ENCODE measurements at regions not wholly inside any gene's neighbourhood (a gene's known extent, or its start where the extent isn't known, plus 50 kb on each side); places are given as distances from the start of the nearest gene placed in this dataset.
"Not testable (repeated sequence)": the region's sequence is repeated elsewhere in the genome, so short reads cannot be mapped to it uniquely, and the experiment has no call there.

DNA sequence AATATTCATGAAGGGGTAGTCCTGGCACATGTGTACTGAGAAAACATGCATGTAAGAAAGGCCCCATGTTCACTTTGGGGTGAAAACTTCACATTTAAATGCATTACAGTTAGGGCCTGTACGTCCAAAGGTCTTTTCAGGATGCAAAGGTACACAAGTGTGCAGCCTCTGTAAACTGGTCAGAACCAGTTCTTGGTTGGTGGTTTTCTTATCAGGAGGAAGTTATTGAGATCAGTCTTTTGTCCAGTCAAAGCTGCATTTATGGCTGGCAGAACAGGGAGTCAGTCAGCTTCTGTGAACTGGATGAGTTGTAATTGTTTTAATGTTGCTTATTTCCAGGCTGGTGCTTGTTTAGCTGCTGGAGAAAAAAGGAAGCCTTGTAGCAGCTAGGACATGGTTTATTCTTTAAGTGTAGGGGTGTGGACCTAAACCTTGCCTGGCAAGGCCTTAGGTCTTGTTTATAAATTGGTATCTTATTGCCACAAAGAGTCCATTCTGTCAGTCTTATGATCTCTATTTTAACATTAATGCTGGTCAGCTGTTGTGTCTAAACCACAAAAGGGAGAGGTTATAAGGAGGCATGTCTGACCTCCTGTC is 1906.6 kb upstream of the TENM3 start:
- H3K27me3 ChIP-seq (ENCODE audit: control insufficient read depth, insufficient read depth, low read length): no peaks in the 10 kb centered on the region
- H3K4me3 ChIP-seq (ENCODE audit: low read length): no peak overlapping the region
- H3K9ac ChIP-seq (ENCODE audit: low read length): no peak overlapping the region

DNA sequence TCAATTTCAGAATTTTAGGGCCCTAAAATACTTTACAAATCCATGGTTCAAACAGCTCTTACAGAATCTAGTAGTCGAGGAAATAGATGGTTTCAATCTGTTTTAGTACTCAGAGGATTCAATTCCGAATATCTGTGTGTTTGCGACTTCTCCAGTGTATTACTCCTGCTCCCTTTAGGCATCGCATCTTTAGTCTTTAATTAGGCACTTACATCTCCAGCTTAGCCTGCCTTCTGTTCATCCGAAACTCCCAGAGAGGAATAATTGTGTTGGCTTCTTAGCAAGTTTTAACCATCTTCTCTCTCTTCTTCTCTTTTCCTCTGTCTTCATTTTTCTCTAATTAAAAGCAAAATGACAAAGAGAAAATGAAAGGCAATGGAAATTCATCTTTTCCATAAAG is 1901.3 kb upstream of the TENM3 start:
- Histone ChIP-seq H3K27ac (ENCODE audit: low read depth, low read length) (no peak overlapping the region), H3K27me3 (ENCODE audit: control insufficient read depth, insufficient read depth, low read length) (no peaks in the 10 kb centered on the region), H3K4me3 (ENCODE audit: low read length) (no peak overlapping the region), H3K36me3 (ENCODE audit: control insufficient read depth, insufficient read depth, low read length) (no peaks in the 10 kb centered on the region), H3K9ac (ENCODE audit: low read length) (no peak overlapping the region), H3K4me1 (ENCODE audit: control insufficient read depth, insufficient read depth, low read length) (no peaks in the 10 kb centered on the region)

More for the DNA sequence above, 1906.6 kb upstream of the TENM3 start:
- Histone ChIP-seq H3K36me3 (ENCODE audit: control insufficient read depth, insufficient read depth, low read length) (no peaks in the 10 kb centered on the region), H3K4me1 (ENCODE audit: control insufficient read depth, insufficient read depth, low read length) (no peaks in the 10 kb centered on the region), H3K27ac (ENCODE audit: low read depth, low read length) (no peak overlapping the region)

DNA sequence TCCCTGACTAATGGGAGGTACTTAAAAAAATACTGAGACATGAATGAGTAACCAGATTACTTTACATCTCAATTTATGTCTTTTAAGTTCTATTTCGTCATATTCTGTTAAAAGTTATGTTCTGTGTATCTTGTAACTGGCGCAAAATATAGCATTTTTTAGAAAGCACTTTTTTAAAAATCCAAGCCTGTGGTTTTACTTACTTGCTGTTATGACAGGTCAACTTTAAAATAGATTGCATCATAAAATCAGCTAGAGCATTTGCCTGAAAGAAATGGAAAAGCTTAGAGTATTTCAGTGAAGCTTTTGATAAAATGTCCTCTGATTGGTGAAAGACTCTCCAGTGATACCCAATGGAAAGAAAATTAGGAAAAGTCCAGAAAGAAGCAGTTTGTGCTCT is 1892.3 kb upstream of the TENM3 start:
- Histone ChIP-seq H3K4me1 (ENCODE audit: control insufficient read depth, insufficient read depth, low read length) (no peaks in the 10 kb centered on the region), H3K27ac (ENCODE audit: low read depth, low read length) (no peak overlapping the region), H3K4me3 (ENCODE audit: low read length) (no peak overlapping the region), H3K9ac (ENCODE audit: low read length) (no peak overlapping the region), H3K36me3 (ENCODE audit: control insufficient read depth, insufficient read depth, low read length) (no peaks in the 10 kb centered on the region), H3K27me3 (ENCODE audit: control insufficient read depth, insufficient read depth, low read length) (no peaks in the 10 kb centered on the region)

DNA sequence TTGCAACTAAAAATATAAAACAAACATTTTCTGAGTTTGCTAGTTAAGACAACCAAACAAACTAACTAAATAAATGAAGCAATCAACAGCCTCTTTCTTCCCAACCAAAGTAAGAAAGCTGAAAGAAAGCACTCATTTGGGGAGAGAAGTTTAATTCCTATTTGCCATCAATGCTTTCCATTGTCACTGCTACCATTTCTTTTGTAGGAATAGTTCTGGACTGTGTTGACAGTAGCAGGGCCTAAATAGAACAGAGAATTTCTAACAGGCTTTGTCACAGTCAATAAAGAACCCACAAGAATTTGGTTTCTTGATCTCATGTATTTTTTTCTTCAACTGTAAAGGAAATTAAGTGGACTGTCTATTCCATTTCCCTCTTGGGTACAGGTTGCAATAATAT is 1886.4 kb upstream of the TENM3 start:
- Histone ChIP-seq H3K4me3 (ENCODE audit: low read length) (no peak overlapping the region), H3K9ac (ENCODE audit: low read length) (no peak overlapping the region), H3K27ac (ENCODE audit: low read depth, low read length) (no peak overlapping the region), H3K36me3 (ENCODE audit: control insufficient read depth, insufficient read depth, low read length) (no peaks in the 10 kb centered on the region), H3K27me3 (ENCODE audit: control insufficient read depth, insufficient read depth, low read length) (no peaks in the 10 kb centered on the region), H3K4me1 (ENCODE audit: control insufficient read depth, insufficient read depth, low read length) (no peaks in the 10 kb centered on the region)

DNA sequence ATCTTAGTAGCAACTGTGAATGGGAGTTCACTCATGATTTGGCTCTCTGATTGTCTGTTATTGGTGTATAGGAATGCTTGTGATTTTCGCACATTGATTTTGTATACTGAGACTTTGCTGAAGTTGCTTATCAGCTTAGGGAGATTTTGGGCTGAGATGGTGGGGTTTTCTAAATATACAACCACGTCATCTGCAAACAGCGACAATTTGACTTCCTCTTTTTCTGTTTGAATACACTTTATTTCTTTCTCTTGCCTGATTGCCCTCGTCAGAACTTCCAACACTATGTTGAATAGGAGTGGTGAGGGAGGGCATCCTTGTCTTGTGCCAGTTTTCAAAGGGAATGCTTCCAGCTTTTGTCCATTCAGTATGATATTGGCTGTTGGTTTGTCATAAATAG is 1883.1 kb upstream of the TENM3 start:
- H3K4me1 ChIP-seq (ENCODE audit: control insufficient read depth, insufficient read depth, low read length); H3K27ac ChIP-seq (ENCODE audit: low read depth, low read length); H3K36me3 ChIP-seq (ENCODE audit: control insufficient read depth, insufficient read depth, low read length); H3K4me3 ChIP-seq (ENCODE audit: low read length); H3K27me3 ChIP-seq (ENCODE audit: control insufficient read depth, insufficient read depth, low read length); H3K9ac ChIP-seq (ENCODE audit: low read length): not testable (repeated sequence)

DNA sequence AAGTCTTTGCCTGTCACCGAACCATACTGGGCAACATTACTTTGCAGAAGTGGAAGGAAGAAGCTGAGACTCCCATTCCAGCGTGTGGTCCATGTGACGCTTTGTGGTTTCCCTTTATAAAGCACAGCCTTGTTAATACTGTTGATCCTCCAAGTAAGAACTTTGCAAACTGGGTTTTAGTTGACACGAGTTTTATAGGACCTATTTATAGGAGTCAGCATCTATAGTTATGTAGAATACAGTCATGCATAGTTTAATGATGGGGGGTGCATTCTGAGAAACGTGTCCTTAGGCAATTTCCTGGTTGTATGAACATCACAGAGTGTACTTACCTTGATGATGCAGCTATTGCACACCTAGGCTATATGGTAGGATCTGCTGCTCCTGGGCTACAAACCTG is 1879.4 kb upstream of the TENM3 start:
- no peaks in the 10 kb centered on the region for H3K4me1 ChIP-seq (ENCODE audit: control insufficient read depth, insufficient read depth, low read length)
- no peaks in the 10 kb centered on the region for H3K36me3 ChIP-seq (ENCODE audit: control insufficient read depth, insufficient read depth, low read length)

DNA sequence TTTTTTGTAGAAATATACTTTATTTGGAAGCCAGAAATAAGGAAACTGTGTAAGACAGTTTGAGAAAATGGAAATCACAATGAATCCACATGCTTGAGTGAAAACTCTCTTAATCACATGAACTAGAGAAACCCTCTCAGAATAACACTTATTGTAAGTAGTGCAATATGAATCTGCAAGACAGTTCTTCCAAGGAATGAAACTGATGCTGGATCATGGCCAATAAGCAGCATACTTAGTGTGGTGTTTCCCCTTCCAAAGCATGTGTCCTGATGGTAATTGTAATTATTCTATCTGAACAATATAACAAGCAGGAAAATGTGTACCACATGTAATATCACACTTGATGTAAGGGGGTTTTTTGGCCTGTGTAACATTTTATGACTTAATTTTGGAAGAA is 1870.5 kb upstream of the TENM3 start:
- Histone ChIP-seq H3K27ac (ENCODE audit: low read depth, low read length) (no peak overlapping the region), H3K27me3 (ENCODE audit: control insufficient read depth, insufficient read depth, low read length) (no peaks in the 10 kb centered on the region), H3K4me1 (ENCODE audit: control insufficient read depth, insufficient read depth, low read length) (no peaks in the 10 kb centered on the region), H3K4me3 (ENCODE audit: low read length) (no peak overlapping the region), H3K9ac (ENCODE audit: low read length) (no peak overlapping the region), H3K36me3 (ENCODE audit: control insufficient read depth, insufficient read depth, low read length) (no peaks in the 10 kb centered on the region)

More for the DNA sequence above, 1879.4 kb upstream of the TENM3 start:
- Histone ChIP-seq H3K27ac (ENCODE audit: low read depth, low read length) (no peak overlapping the region), H3K27me3 (ENCODE audit: control insufficient read depth, insufficient read depth, low read length) (no peaks in the 10 kb centered on the region), H3K9ac (ENCODE audit: low read length) (no peak overlapping the region), H3K4me3 (ENCODE audit: low read length) (no peak overlapping the region)

DNA sequence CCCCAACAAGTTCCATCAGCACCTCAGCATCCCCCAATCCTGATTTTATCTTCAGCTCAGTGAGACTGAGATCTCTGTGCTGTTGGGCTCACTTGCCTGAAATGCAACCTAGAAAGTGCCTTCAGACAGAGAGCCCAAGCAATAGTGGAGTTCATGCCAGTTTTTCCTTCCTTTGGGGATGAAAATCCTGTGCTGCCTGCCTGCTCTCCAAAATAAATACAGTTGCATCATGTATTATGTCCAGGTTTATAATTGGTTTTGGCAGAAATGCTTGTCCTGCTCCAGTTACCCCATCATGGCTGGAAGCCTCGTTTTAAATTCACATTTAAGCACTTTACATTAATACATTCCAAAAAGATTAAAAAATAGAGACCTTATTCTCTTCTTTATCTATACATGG is 1865.5 kb upstream of the TENM3 start:
- Histone ChIP-seq H3K4me1 (ENCODE audit: control insufficient read depth, insufficient read depth, low read length) (no peaks in the 10 kb centered on the region), H3K36me3 (ENCODE audit: control insufficient read depth, insufficient read depth, low read length) (no peaks in the 10 kb centered on the region), H3K9ac (ENCODE audit: low read length) (no peak overlapping the region)

DNA sequence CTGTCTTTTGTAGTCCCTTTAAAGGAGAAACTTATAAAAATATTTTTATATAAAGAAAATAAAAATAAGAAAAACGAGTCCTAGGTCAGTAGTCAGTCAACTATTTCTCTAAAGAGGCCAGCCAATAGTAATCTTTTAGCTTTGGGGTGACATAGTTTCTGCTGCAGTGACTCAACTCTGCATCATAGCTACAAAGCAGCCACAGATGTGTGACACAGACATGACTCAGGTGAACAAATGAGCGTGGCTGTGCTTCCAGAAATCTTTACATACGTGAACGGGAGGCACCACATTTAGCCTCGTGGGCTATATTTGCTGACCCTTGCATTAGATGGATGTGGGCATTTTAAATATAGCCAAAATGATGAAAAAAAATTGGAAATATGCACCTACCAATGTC is 1862.5 kb upstream of the TENM3 start:
- Histone ChIP-seq H3K9ac (ENCODE audit: low read length) (no peak overlapping the region), H3K36me3 (ENCODE audit: control insufficient read depth, insufficient read depth, low read length) (no peaks in the 10 kb centered on the region), H3K4me1 (ENCODE audit: control insufficient read depth, insufficient read depth, low read length) (no peaks in the 10 kb centered on the region), H3K27me3 (ENCODE audit: control insufficient read depth, insufficient read depth, low read length) (no peaks in the 10 kb centered on the region), H3K27ac (ENCODE audit: low read depth, low read length) (no peak overlapping the region), H3K4me3 (ENCODE audit: low read length) (no peak overlapping the region)

More for the DNA sequence above, 1865.5 kb upstream of the TENM3 start:
- Histone ChIP-seq H3K4me3 (ENCODE audit: low read length) (no peak overlapping the region), H3K27ac (ENCODE audit: low read depth, low read length) (no peak overlapping the region), H3K27me3 (ENCODE audit: control insufficient read depth, insufficient read depth, low read length) (no peaks in the 10 kb centered on the region)

DNA sequence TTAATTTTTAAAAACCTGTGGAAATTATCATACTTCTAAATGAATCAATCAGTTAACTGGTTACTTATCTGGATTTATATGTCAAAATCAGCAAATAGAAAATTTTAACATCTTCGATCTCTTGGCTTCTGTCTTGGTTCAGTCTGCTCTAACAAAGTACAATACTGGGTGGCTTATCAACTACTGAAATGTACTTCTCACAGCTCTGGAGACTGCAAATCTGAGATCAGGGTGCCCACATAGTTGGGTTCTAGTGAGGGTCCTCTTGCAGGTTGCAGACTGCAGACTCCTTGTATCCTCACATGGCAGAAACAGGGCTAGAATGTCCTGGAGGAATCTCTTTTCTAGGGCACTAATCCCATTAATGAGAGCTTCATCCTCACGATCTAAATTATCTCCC is 1851.6 kb upstream of the TENM3 start:
- no peaks in the 10 kb centered on the region for H3K27me3 ChIP-seq (ENCODE audit: control insufficient read depth, insufficient read depth, low read length)
- H3K9ac ChIP-seq (ENCODE audit: low read length): no peak overlapping the region
- no peak overlapping the region for H3K27ac ChIP-seq (ENCODE audit: low read depth, low read length)
- H3K4me3 ChIP-seq (ENCODE audit: low read length): no peak overlapping the region
- H3K4me1 ChIP-seq (ENCODE audit: control insufficient read depth, insufficient read depth, low read length): no peaks in the 10 kb centered on the region
- no peaks in the 10 kb centered on the region for H3K36me3 ChIP-seq (ENCODE audit: control insufficient read depth, insufficient read depth, low read length)

DNA sequence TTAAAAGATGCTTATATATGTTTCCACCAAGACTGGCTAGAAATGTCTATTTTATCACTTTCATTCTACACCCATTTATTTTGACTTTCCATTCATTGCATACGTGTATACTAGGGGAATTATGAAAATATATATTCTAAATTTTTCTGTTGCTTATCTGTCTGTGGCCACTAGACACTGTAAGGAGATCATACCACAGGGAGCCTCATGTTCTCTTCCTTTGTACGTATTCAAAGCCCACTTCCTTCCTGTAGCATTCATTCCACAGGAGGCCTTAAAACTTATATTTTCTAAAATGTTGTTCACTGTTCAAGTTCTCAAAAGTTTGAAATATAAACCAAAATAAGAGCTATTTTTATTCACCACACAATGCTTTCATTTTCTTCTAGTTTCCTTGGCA is 1848.9 kb upstream of the TENM3 start:
- Histone ChIP-seq H3K27ac (ENCODE audit: low read depth, low read length) (no peak overlapping the region), H3K4me3 (ENCODE audit: low read length) (no peak overlapping the region), H3K27me3 (ENCODE audit: control insufficient read depth, insufficient read depth, low read length) (no peaks in the 10 kb centered on the region), H3K9ac (ENCODE audit: low read length) (no peak overlapping the region), H3K4me1 (ENCODE audit: control insufficient read depth, insufficient read depth, low read length) (no peaks in the 10 kb centered on the region), H3K36me3 (ENCODE audit: control insufficient read depth, insufficient read depth, low read length) (no peaks in the 10 kb centered on the region)

DNA sequence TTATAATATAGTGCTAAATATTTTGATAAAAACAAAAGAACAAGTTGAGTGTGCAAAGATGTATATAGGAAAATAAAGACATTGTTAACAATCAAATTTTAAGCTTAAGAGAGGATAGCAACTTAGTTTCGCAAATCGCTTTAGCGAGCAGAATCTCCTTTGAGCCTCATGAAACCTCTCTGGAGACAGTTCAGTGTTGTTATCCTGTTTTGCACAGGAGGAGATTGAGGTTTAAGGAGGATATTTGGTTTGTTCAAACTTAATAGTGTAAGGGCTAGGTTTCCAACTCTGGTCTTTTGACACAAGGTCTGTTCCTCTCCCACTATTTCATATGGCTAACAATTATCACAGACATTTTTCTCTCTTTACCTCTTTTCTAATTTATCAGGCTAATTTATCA is 1848.5 kb upstream of the TENM3 start:
- no peak overlapping the region for H3K9ac ChIP-seq (ENCODE audit: low read length)
- no peaks in the 10 kb centered on the region for H3K27me3 ChIP-seq (ENCODE audit: control insufficient read depth, insufficient read depth, low read length)
- no peaks in the 10 kb centered on the region for H3K36me3 ChIP-seq (ENCODE audit: control insufficient read depth, insufficient read depth, low read length)
- H3K4me3 ChIP-seq (ENCODE audit: low read length): no peak overlapping the region
- H3K4me1 ChIP-seq (ENCODE audit: control insufficient read depth, insufficient read depth, low read length): no peaks in the 10 kb centered on the region
- no peak overlapping the region for H3K27ac ChIP-seq (ENCODE audit: low read depth, low read length)

DNA sequence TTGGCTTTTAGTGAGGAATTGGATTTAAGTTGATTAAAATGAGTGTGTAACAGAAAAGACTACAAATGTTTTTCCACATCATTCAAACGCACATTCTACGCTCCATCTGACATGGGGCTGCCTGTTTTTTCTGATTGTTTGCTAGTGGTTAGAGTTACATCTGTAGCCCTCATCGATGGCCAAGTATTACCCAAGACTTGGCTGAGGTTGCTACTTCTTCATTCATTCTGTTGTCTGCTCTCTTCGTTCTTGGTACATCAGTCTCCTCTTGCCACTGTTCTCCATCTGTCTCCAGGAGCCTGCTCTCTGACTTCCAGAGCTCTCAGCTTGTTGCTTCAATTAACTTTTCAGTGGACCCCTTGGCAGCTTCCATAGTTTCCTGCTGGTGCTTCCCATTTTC is 1844.6 kb upstream of the TENM3 start:
- Histone ChIP-seq H3K4me1 (ENCODE audit: control insufficient read depth, insufficient read depth, low read length) (no peaks in the 10 kb centered on the region), H3K4me3 (ENCODE audit: low read length) (no peak overlapping the region), H3K36me3 (ENCODE audit: control insufficient read depth, insufficient read depth, low read length) (no peaks in the 10 kb centered on the region), H3K27me3 (ENCODE audit: control insufficient read depth, insufficient read depth, low read length) (no peaks in the 10 kb centered on the region), H3K27ac (ENCODE audit: low read depth, low read length) (no peak overlapping the region), H3K9ac (ENCODE audit: low read length) (no peak overlapping the region)
